Small intestine (tissue), 7 donors: ENCODE measurements at regions not wholly inside any gene's neighbourhood (a gene's known extent, or its start where the extent isn't known, plus 50 kb on each side); places are given as distances from the start of the nearest gene placed in this dataset.

Experiments
- DNase-seq, 2 donors: peaks; one replicate each; pipeline versions ENCODE4 v3.0.0 to v3.0.0-alpha.2; 2013
- FAIRE-seq: peaks from 2 replicates; lab custom pipeline; 2012; peaks lifted over from hg19 to GRCh38; lab: Jason Lieb, UNC
- H3K27ac ChIP-seq, 3 donors: one replicate each; pipeline ENCODE4 v1.5.1; 2013; ENCODE audit warnings: low read length in 2 of 3, mild to moderate bottlenecking in 2 of 3, control low read depth in 1 of 3, inconsistent platforms in 1 of 3, low read depth in 1 of 3, moderate library complexity in 1 of 3
- H3K27me3 ChIP-seq, 3 donors: one replicate each; pipeline ENCODE4 v1.6.1; 2013; ENCODE audit warnings: low read length in 3 of 3, inconsistent platforms in 1 of 3; ENCODE audit not compliant: control insufficient read depth in 3 of 3, insufficient read depth in 3 of 3
- H3K36me3 ChIP-seq, 3 donors: one replicate each; pipeline ENCODE4 v1.6.1; 2013; ENCODE audit warnings: low read length in 3 of 3, inconsistent platforms in 1 of 3, low read depth in 1 of 3, mild to moderate bottlenecking in 1 of 3, moderate library complexity in 1 of 3; ENCODE audit not compliant: control insufficient read depth in 3 of 3, insufficient read depth in 2 of 3
- H3K4me1 ChIP-seq, 3 donors: one replicate each; pipeline ENCODE4 v1.6.1; 2013; ENCODE audit warnings: low read length in 2 of 3, inconsistent platforms in 1 of 3, low read depth in 1 of 3, mild to moderate bottlenecking in 1 of 3, moderate library complexity in 1 of 3; ENCODE audit not compliant: control insufficient read depth in 3 of 3, insufficient read depth in 2 of 3
- H3K4me3 ChIP-seq, 3 donors: one replicate each; pipeline ENCODE4 v1.5.1; 2013; ENCODE audit warnings: low read length in 3 of 3, control low read depth in 1 of 3, inconsistent platforms in 1 of 3, low read depth in 1 of 3, mild to moderate bottlenecking in 1 of 3, moderate library complexity in 1 of 3
- H3K9me3 ChIP-seq, 2 donors: one replicate each; pipeline ENCODE4 v1.6.1; 2013; ENCODE audit warnings: low read depth in 1 of 2, low read length in 1 of 2; ENCODE audit not compliant: control insufficient read depth in 2 of 2, insufficient read depth in 1 of 2
- WGBS, 3 donors: extraction: QIAGEN DNeasy Blood & Tissue Kit; methylation state at CpG; one replicate each; pipeline ENCODE4 v1.1.7; 2013; 5-methylcytosine and 5-hydroxymethylcytosine counted together
- donor health status: healthy with polysubstance abuse.
- donor health status: control.
- donor health status: control.
- donor health status: Bipolar disorder and iron deficiency.
- donor health status: healthy.

DNA sequence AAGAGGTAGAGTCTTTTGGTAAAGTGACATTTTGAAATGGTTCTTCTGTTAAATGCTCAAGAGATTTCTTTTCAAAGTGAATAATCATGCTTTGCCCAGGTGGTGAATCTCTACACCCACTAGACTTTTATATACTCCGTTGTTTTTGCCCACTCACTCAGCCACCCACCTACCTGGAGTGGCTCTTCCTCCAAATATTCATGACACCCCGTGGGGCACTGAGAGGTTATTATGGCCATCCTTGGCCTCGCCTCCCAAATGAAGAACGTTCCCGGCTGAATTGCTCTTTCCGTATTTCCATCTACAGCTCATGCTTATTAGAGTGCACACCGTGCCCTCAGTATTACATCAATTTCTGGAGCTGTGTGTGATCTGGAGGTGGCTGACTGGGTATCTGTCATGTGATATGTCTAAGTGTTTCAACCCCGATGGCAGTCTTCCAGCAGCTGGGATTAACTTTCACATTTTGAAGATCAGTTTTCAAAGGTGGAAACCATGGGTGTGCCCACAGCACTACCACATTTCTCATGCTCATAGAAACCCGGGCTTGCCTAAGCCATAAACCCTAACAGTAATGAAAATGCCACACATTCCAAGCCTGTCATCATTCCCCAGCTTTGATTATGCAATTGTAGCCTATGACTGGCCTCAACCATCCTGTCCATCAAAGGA is 406.6 kb upstream of the MMADHC start:
- 49 to 71% (median 64%) methylated on average over 9 of the region's 9 CpGs for WGBS, 3 donors
- Histone ChIP-seq H3K27ac (peak overlapping the region in 1 of 3 donors; percentile 13), H3K27me3 (no peaks in the 10 kb centered on the region), H3K4me1 (no peaks in the 10 kb centered on the region), H3K9me3 (no peaks in the 10 kb centered on the region), H3K4me3 (no peak overlapping the region), H3K36me3 (no peaks in the 10 kb centered on the region)
- FAIRE-seq (no peak), DNase-seq (peak; percentile 25 to 75)

DNA sequence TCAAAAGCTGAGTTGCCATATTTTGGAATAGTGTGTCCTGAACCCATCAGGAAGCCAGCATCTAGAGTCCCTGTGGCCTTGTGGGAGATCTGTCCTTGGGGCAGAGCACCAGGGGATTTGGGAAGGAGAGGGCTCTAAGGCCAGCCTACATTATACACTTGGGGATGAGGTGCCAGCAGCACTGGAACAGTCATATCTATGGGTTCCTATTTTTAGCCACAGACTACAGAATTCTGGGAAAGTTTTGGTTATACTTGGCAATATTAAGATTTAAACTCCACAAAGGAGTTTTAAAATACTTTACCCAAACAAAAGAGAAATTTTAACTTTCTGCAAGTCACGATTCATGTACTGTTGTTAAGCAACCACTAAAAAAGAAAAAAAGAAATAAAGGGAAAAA is 405.7 kb upstream of the MMADHC start:
- DNase-seq: no peak
- no peak for FAIRE-seq
- Histone ChIP-seq H3K27me3 (no peaks in the 10 kb centered on the region), H3K4me3 (no peak overlapping the region), H3K27ac (no peak overlapping the region), H3K4me1 (no peaks in the 10 kb centered on the region), H3K36me3 (no peaks in the 10 kb centered on the region), H3K9me3 (no peaks in the 10 kb centered on the region)
- WGBS, 3 donors: 67 to 95% (median 81%) methylated on average over 1 of the region's 1 CpG

DNA sequence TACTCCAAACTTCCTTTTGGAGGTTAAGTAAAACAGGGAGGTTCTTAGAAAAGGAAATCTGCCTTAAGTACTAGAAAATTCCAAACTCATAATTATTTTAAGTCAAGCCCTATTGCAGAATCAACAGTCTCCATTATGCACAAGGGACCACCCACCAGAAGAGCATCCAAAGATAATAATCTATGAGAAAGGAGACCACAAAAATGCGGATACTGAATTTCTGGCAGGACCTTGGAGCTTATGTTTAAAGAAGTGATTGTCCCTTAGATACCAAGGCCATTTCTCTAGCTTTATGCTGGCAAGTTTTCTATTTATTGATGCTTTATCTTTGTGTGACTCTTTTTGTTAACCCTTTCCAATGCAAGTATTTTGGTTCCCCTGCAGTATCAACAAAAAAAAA is 404.0 kb upstream of the MMADHC start:
- Histone ChIP-seq H3K9me3 (no peaks in the 10 kb centered on the region), H3K27me3 (no peaks in the 10 kb centered on the region), H3K36me3 (no peaks in the 10 kb centered on the region), H3K4me3 (no peak overlapping the region), H3K4me1 (no peaks in the 10 kb centered on the region), H3K27ac (no peak overlapping the region)
- FAIRE-seq (no peak), DNase-seq (no peak)
- WGBS, 3 donors: 69 to 84% (median 70%) methylated on average over 1 of the region's 1 CpG

DNA sequence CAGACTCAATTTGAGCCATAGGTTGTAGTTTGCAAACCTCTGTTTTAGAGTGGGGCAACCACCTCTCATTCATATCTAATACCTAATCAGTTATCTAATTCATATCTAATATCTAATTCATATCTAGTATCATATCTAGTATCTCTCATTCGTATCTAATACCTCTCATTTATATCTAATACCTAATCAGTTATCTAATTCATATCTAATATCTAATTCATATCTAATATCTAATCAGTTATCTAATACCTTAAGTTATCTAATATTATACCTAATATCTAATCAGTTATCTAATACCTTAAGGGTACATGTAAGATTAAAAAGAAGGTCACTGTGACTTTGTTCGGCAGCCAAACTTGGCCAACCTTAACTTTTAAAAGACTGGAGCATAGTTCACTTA is 403.4 kb upstream of the MMADHC start:
- H3K4me3 ChIP-seq: no peak overlapping the region
- H3K27ac ChIP-seq: no peak overlapping the region
- 25 to 66% (median 59%) methylated on average over 2 of the region's 2 CpGs for WGBS, 3 donors
- no peaks in the 10 kb centered on the region for H3K36me3 ChIP-seq
- no peaks in the 10 kb centered on the region for H3K9me3 ChIP-seq
- no peaks in the 10 kb centered on the region for H3K27me3 ChIP-seq
- no peaks in the 10 kb centered on the region for H3K4me1 ChIP-seq
- FAIRE-seq (peak; percentile 33), DNase-seq (no peak)

GRCh38 chr2:149989447-149990063 is 402.0 kb upstream of the MMADHC start:
- 27 to 47% (median 35%) methylated on average over 2 of the region's 2 CpGs for WGBS, 3 donors
- H3K4me3 ChIP-seq: no peak overlapping the region
- H3K4me1 ChIP-seq: no peaks in the 10 kb centered on the region
- H3K9me3 ChIP-seq: no peaks in the 10 kb centered on the region
- no peaks in the 10 kb centered on the region for H3K27me3 ChIP-seq
- no peak overlapping the region for H3K27ac ChIP-seq
- FAIRE-seq (no peak), DNase-seq (no peak)
- no peaks in the 10 kb centered on the region for H3K36me3 ChIP-seq

DNA sequence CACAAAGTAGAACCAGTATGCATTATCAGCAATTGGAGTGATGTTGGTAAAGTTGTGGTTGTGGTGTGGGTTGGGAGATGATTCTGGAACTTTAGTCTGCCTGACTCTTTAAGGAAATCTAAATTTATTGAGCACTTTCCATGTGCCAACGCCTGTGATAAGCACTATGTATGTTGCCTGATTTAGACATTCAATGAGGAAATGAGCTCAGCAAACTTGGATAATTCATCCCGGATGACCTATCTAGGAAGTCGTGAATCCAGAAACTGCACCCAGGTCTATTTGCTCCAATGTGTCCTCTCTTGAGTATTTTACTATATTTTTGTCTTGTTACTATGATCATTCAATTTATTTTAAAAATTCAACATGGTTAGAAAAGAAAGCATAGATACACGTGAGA is 400.8 kb upstream of the MMADHC start:
- no peaks in the 10 kb centered on the region for H3K27me3 ChIP-seq
- no peaks in the 10 kb centered on the region for H3K9me3 ChIP-seq
- H3K36me3 ChIP-seq: no peaks in the 10 kb centered on the region
- H3K27ac ChIP-seq: no peak overlapping the region
- DNase-seq (no peak), FAIRE-seq (no peak)
- H3K4me3 ChIP-seq: no peak overlapping the region
- 44 to 76% (median 68%) methylated on average over 4 of the region's 4 CpGs for WGBS, 3 donors
- no peaks in the 10 kb centered on the region for H3K4me1 ChIP-seq

DNA sequence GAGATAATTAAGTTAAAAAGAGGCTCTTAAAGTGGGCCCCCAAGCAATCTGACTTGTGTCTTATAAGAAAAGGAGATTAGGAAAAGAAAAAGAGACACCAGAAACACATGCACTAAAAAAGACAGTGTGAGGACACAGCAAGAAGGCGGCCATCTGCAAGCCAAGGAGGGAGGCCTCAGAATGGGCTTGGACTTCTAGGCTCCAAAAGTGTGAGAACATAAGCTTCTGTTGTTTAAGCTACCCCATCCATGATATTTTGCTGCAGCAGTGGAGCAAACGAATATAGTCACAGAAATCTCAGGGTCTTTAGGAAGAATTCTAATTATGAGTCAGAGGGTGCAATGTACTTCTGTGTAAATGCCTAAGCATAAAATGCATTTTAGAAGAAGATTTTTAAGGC is 399.3 kb upstream of the MMADHC start:
- WGBS, 3 donors: 77 to 87% (median 77%) methylated on average over 2 of the region's 2 CpGs
- H3K36me3 ChIP-seq: no peaks in the 10 kb centered on the region

GRCh38 chr2:149984311-149984710 is 396.7 kb upstream of the MMADHC start:
- FAIRE-seq (no peak), DNase-seq (no peak)
- no peak overlapping the region for H3K4me3 ChIP-seq
- no peaks in the 10 kb centered on the region for H3K4me1 ChIP-seq
- H3K9me3 ChIP-seq: no peaks in the 10 kb centered on the region
- H3K27ac ChIP-seq: no peak overlapping the region
- H3K36me3 ChIP-seq: no peaks in the 10 kb centered on the region
- H3K27me3 ChIP-seq: no peaks in the 10 kb centered on the region

More for the DNA sequence above, 399.3 kb upstream of the MMADHC start:
- DNase-seq: no peak
- no peak overlapping the region for H3K27ac ChIP-seq
- H3K9me3 ChIP-seq: no peaks in the 10 kb centered on the region
- no peak for FAIRE-seq
- H3K27me3 ChIP-seq: no peaks in the 10 kb centered on the region
- H3K4me3 ChIP-seq: no peak overlapping the region
- H3K4me1 ChIP-seq: no peaks in the 10 kb centered on the region

GRCh38 chr2:149972066-149972465 is 384.5 kb upstream of the MMADHC start:
- WGBS, 3 donors: 61 to 84% (median 82%) methylated on average over 3 of the region's 3 CpGs
- FAIRE-seq: no peak

More at GRCh38 chr2:149972066-149972465, 384.5 kb upstream of the MMADHC start:
- Histone ChIP-seq H3K4me3 (no peak overlapping the region), H3K4me1 (no peaks in the 10 kb centered on the region), H3K9me3 (no peaks in the 10 kb centered on the region), H3K27me3 (no peaks in the 10 kb centered on the region), H3K27ac (no peak overlapping the region), H3K36me3 (no peaks in the 10 kb centered on the region)
- DNase-seq: no peak
